CD4-positive, alpha-beta memory T cell (primary cell): ENCODE measurements at regions not wholly inside any gene's neighbourhood (a gene's known extent, or its start where the extent isn't known, plus 50 kb on each side); places are given as distances from the start of the nearest gene placed in this dataset.

Experiments
- CTCF ChIA-PET: fragments of 350-600 bp; sonication (Branson Sonifier 250); formaldehyde crosslinking; loops from one replicate; lab custom pipeline; 2021; ENCODE audit warnings: inconsistent platforms; ENCODE audit not compliant: partially characterized antibody; lab: Charles Lee
- POLR2A ChIA-PET: fragments of 350-600 bp; sonication (Branson Sonifier 250); formaldehyde crosslinking; loops from one replicate; lab custom pipeline; 2021; ENCODE audit not compliant: partially characterized antibody; lab: Charles Lee
- DNase-seq, 5 donors: peaks; one replicate each; pipeline versions ENCODE4 v3.0.0 to v3.0.0-alpha.2; 2020 to 2022; ENCODE audit warnings: mixed read lengths in 1 of 5
- H3K27ac ChIP-seq: one replicate; pipeline ENCODE4 v1.7.0; 2013; ENCODE audit warnings: low read depth, low read length
- H3K27me3 ChIP-seq: 2 replicates; pipeline ENCODE4 v1.7.0; 2013; ENCODE audit warnings: mild to moderate bottlenecking, low read length, moderate library complexity; ENCODE audit not compliant: insufficient read depth
- H3K36me3 ChIP-seq: 2 replicates; pipeline ENCODE4 v1.7.0; 2013; ENCODE audit warnings: mild to moderate bottlenecking, low read length, moderate library complexity; ENCODE audit not compliant: insufficient read depth
- H3K4me1 ChIP-seq: 2 replicates; pipeline ENCODE4 v1.7.0; 2013; ENCODE audit warnings: mild to moderate bottlenecking, low read length, moderate library complexity; ENCODE audit not compliant: insufficient read depth
- H3K4me3 ChIP-seq, 2 donors: one replicate each; pipeline ENCODE4 v1.7.0; 2013; ENCODE audit warnings: low read length in 2 of 2, mild to moderate bottlenecking in 1 of 2
- H3K9me3 ChIP-seq, 2 donors: one replicate each; pipeline ENCODE4 v1.7.0; 2013; ENCODE audit warnings: low read length in 2 of 2, control low read depth in 1 of 2; ENCODE audit not compliant: control insufficient read depth in 1 of 2
- H3K27ac Mint-ChIP-seq, 7 donors: one replicate each; pipeline ENCODE4 v1.8.0; 2020 to 2021; ENCODE audit warnings: mixed read lengths in 7 of 7, mild to moderate bottlenecking in 6 of 7, inconsistent platforms in 3 of 7, moderate library complexity in 3 of 7
- H3K27me3 Mint-ChIP-seq, 2 donors: one replicate each; pipeline ENCODE4 v1.8.0; 2020 to 2021; ENCODE audit warnings: mixed read lengths in 2 of 2
- H3K36me3 Mint-ChIP-seq, 2 donors: one replicate each; pipeline ENCODE4 v1.8.0; 2020 to 2021; ENCODE audit warnings: mixed read lengths in 2 of 2, inconsistent platforms in 1 of 2, mild to moderate bottlenecking in 1 of 2
- H3K4me1 Mint-ChIP-seq, 4 donors: one replicate each; pipeline ENCODE4 v1.8.0; 2020 to 2021; ENCODE audit warnings: mixed read lengths in 4 of 4, mild to moderate bottlenecking in 1 of 4
- H3K4me3 Mint-ChIP-seq, 8 donors: one replicate each; pipeline ENCODE4 v1.8.0; 2020 to 2021; ENCODE audit warnings: mixed read lengths in 8 of 8, mild to moderate bottlenecking in 7 of 8, moderate library complexity in 6 of 8, inconsistent platforms in 3 of 8
- H3K9me3 Mint-ChIP-seq, 8 donors: one replicate each; pipeline ENCODE4 v1.8.0; 2020 to 2021; ENCODE audit warnings: mixed read lengths in 8 of 8, mild to moderate bottlenecking in 5 of 8, inconsistent platforms in 3 of 8, moderate library complexity in 1 of 8
- intact Hi-C: fragments of 100-400 bp; cut with micrococcal nuclease; formaldehyde crosslinking; loops from one replicate; pipeline ENCODE4 v1.15.1; 2023

- Histone ChIP-seq H3K27me3 (no peaks in the 10 kb centered on the region), H3K27ac (no peak overlapping the region), H3K36me3 (no peaks in the 10 kb centered on the region), H3K4me3 (no peak overlapping the region), H3K4me1 (no peaks in the 10 kb centered on the region), H3K9me3 (no peaks in the 10 kb centered on the region)
- intact Hi-C loops, result no loop called here
- no peaks in the 10 kb centered on the region for H3K36me3 Mint-ChIP-seq
- H3K4me1 Mint-ChIP-seq, result no peaks in the 10 kb centered on the region
- no peak overlapping the region for H3K27ac Mint-ChIP-seq
- no peaks in the 10 kb centered on the region for H3K27me3 Mint-ChIP-seq
- no peak overlapping the region for H3K4me3 Mint-ChIP-seq
- DNase-seq, result no peak
- H3K9me3 Mint-ChIP-seq, result peaks cover 0 to 5% (median 0%) of the 10 kb centered on the region in 8 donors
- ChIA-PET POLR2A (no interaction called here), CTCF (no interaction called here)
Measured at GRCh38 chr21:20004367-20004766, 993.8 kb upstream of the NCAM2 start.

GRCh38 chr21:20010691-20011200 is 987.5 kb upstream of the NCAM2 start:
- no peaks in the 10 kb centered on the region for H3K4me1 Mint-ChIP-seq
- Histone ChIP-seq H3K27me3 (no peaks in the 10 kb centered on the region), H3K9me3 (no peaks in the 10 kb centered on the region), H3K36me3 (no peaks in the 10 kb centered on the region), H3K4me3 (no peak overlapping the region), H3K27ac (no peak overlapping the region), H3K4me1 (no peaks in the 10 kb centered on the region)
- ChIA-PET POLR2A (no interaction called here), CTCF (no interaction called here)
- no peaks in the 10 kb centered on the region for H3K27me3 Mint-ChIP-seq
- peaks cover 0 to 4% (median 2%) of the 10 kb centered on the region in 8 donors for H3K9me3 Mint-ChIP-seq
- H3K27ac Mint-ChIP-seq, result no peak overlapping the region
- no peaks in the 10 kb centered on the region for H3K36me3 Mint-ChIP-seq
- intact Hi-C loops, result no loop called here
- H3K4me3 Mint-ChIP-seq, result no peak overlapping the region
- no peak for DNase-seq

DNA sequence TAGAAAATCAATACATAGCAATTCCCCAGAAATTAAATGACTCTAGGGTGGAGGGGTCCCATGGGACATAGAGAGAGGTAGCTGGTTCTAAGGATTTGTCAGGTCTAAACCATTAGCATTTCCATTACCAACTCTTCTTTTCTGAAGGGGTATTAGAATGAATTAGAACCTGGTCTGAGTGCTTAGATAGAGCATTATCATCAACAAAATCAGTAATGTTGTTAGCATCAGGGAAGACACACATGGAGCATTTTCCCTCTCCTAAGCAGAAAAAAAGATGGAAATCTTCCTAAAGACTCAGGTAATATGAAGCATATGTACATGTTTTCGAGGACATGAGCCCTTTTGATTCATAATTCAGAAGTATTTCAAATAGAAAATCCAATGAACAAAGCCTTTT is 984.4 kb upstream of the NCAM2 start:
- DNase-seq, result no peak
- Histone ChIP-seq H3K4me3 (no peak overlapping the region), H3K27me3 (no peaks in the 10 kb centered on the region), H3K4me1 (no peaks in the 10 kb centered on the region), H3K9me3 (no peaks in the 10 kb centered on the region), H3K36me3 (no peaks in the 10 kb centered on the region), H3K27ac (no peak overlapping the region)
- Mint-ChIP-seq H3K4me3 (no peak overlapping the region), H3K4me1 (no peaks in the 10 kb centered on the region), H3K9me3 (peaks cover 0 to 8% (median 2%) of the 10 kb centered on the region in 8 donors), H3K27ac (no peak overlapping the region), H3K27me3 (no peaks in the 10 kb centered on the region), H3K36me3 (no peaks in the 10 kb centered on the region)
- CTCF ChIA-PET, result no interaction called here
- intact Hi-C loops, result no loop called here
- POLR2A ChIA-PET, result no interaction called here

- Histone ChIP-seq H3K9me3 (no peaks in the 10 kb centered on the region), H3K36me3 (no peaks in the 10 kb centered on the region), H3K4me3 (no peak overlapping the region), H3K4me1 (no peaks in the 10 kb centered on the region), H3K27me3 (no peaks in the 10 kb centered on the region), H3K27ac (no peak overlapping the region)
- ChIA-PET POLR2A (no interaction called here), CTCF (no interaction called here)
- no peak overlapping the region for H3K27ac Mint-ChIP-seq
- peaks cover 0 to 13% (median 5%) of the 10 kb centered on the region in 8 donors for H3K9me3 Mint-ChIP-seq
- intact Hi-C loops, result no loop called here
- H3K36me3 Mint-ChIP-seq, result no peaks in the 10 kb centered on the region
- no peak for DNase-seq
- H3K27me3 Mint-ChIP-seq, result no peaks in the 10 kb centered on the region
- H3K4me3 Mint-ChIP-seq, result no peak overlapping the region
- H3K4me1 Mint-ChIP-seq, result no peaks in the 10 kb centered on the region
Measured at GRCh38 chr21:20016435-20017005, 981.7 kb upstream of the NCAM2 start.

GRCh38 chr21:20020026-20020425 is 978.2 kb upstream of the NCAM2 start:
- no peaks in the 10 kb centered on the region for H3K27me3 Mint-ChIP-seq
- H3K27ac Mint-ChIP-seq, result no peak overlapping the region
- intact Hi-C loops, result no loop called here
- no peaks in the 10 kb centered on the region for H3K36me3 Mint-ChIP-seq
- peaks cover 0 to 14% (median 7%) of the 10 kb centered on the region in 8 donors for H3K9me3 Mint-ChIP-seq
- no peak overlapping the region for H3K4me3 Mint-ChIP-seq
- Histone ChIP-seq H3K36me3 (no peaks in the 10 kb centered on the region), H3K27ac (no peak overlapping the region), H3K4me3 (no peak overlapping the region), H3K9me3 (no peaks in the 10 kb centered on the region), H3K4me1 (no peaks in the 10 kb centered on the region), H3K27me3 (no peaks in the 10 kb centered on the region)
- ChIA-PET POLR2A (no interaction called here), CTCF (no interaction called here)
- H3K4me1 Mint-ChIP-seq, result no peaks in the 10 kb centered on the region
- no peak for DNase-seq

DNA sequence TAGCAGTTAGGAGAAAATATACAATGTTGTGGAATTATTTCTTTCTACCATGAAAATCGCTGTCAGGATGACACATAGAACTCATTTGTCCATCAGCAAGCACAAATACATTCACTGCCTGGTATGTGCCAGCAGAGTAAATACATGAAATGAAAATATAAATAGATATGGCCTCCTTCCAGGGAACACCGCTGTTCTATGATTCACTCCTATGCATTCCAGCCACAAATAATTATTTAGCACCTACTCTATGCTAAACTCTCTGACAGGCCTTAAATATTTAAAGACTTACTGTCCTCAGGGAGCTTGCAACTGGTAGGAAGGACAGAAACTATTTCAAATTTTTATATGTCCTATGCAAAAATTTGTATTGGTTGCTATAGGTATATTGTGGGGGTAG is 975.0 kb upstream of the NCAM2 start:
- H3K27me3 ChIP-seq, result no peaks in the 10 kb centered on the region
- no peak overlapping the region for H3K4me3 ChIP-seq
- H3K36me3 ChIP-seq, result no peaks in the 10 kb centered on the region
- no peak for DNase-seq
- no peak overlapping the region for H3K27ac ChIP-seq
- Mint-ChIP-seq H3K4me1 (no peaks in the 10 kb centered on the region), H3K4me3 (no peak overlapping the region), H3K27ac (no peak overlapping the region), H3K9me3 (peaks cover 0 to 8% (median 7%) of the 10 kb centered on the region in 8 donors), H3K36me3 (no peaks in the 10 kb centered on the region), H3K27me3 (no peaks in the 10 kb centered on the region)
- intact Hi-C loops, result no loop called here
- no peaks in the 10 kb centered on the region for H3K9me3 ChIP-seq
- POLR2A ChIA-PET, result no interaction called here
- no peaks in the 10 kb centered on the region for H3K4me1 ChIP-seq
- CTCF ChIA-PET, result no interaction called here

- ChIA-PET CTCF (no interaction called here), POLR2A (no interaction called here)
- H3K27ac Mint-ChIP-seq, result no peak overlapping the region
- H3K4me3 ChIP-seq, result no peak overlapping the region
- intact Hi-C loops, result no loop called here
- H3K9me3 Mint-ChIP-seq, result peaks cover 0 to 8% (median 4%) of the 10 kb centered on the region in 8 donors
- H3K9me3 ChIP-seq, result no peaks in the 10 kb centered on the region
- no peaks in the 10 kb centered on the region for H3K36me3 Mint-ChIP-seq
- H3K27me3 Mint-ChIP-seq, result no peaks in the 10 kb centered on the region
- H3K4me1 ChIP-seq, result no peaks in the 10 kb centered on the region
- H3K27me3 ChIP-seq, result no peaks in the 10 kb centered on the region
- H3K4me1 Mint-ChIP-seq, result no peaks in the 10 kb centered on the region
- no peak for DNase-seq
- no peak overlapping the region for H3K27ac ChIP-seq
- H3K4me3 Mint-ChIP-seq, result no peak overlapping the region
- no peaks in the 10 kb centered on the region for H3K36me3 ChIP-seq
Measured at GRCh38 chr21:20024741-20025140, 973.5 kb upstream of the NCAM2 start.

- no peaks in the 10 kb centered on the region for H3K9me3 ChIP-seq
- Mint-ChIP-seq H3K4me3 (no peak overlapping the region), H3K36me3 (no peaks in the 10 kb centered on the region), H3K27ac (no peak overlapping the region), H3K4me1 (no peaks in the 10 kb centered on the region), H3K9me3 (peaks cover 0 to 6% (median under 1%) of the 10 kb centered on the region in 8 donors), H3K27me3 (no peaks in the 10 kb centered on the region)
- no peak overlapping the region for H3K4me3 ChIP-seq
- H3K36me3 ChIP-seq, result no peaks in the 10 kb centered on the region
- no peaks in the 10 kb centered on the region for H3K4me1 ChIP-seq
- no peaks in the 10 kb centered on the region for H3K27me3 ChIP-seq
- POLR2A ChIA-PET, result no interaction called here
- intact Hi-C loops, result no loop called here
- CTCF ChIA-PET, result no interaction called here
- DNase-seq, result no peak
- H3K27ac ChIP-seq, result no peak overlapping the region
Measured at GRCh38 chr21:20026543-20026942, 971.7 kb upstream of the NCAM2 start.
